Stimulated activated memory B cell treated with anti-CD40 and anti-IgM and Interleukin-4, amounts not matched to agents 10 μg/mL and 1 μg/mL and 100 μg/mL, for 72 hours (primary cell): ENCODE measurements at regions not wholly inside any gene's neighbourhood (a gene's known extent, or its start where the extent isn't known, plus 50 kb on each side); places are given as distances from the start of the nearest gene placed in this dataset.

Experiments
- ATAC-seq: fragments of 150-1000 bp; cut with Tn5 transposase; 2 replicates; pipeline ENCODE4 v1.10.0; 2021
- H3K27ac Mint-ChIP-seq: one replicate; pipeline ENCODE4 v1.8.0; 2022; ENCODE audit warnings: mild to moderate bottlenecking, mixed read lengths
- H3K27me3 Mint-ChIP-seq: one replicate; pipeline ENCODE4 v1.8.0; 2022; ENCODE audit warnings: mixed read lengths
- H3K36me3 Mint-ChIP-seq: one replicate; pipeline ENCODE4 v1.8.0; 2022; ENCODE audit warnings: mixed read lengths
- H3K4me1 Mint-ChIP-seq: one replicate; pipeline ENCODE4 v1.8.0; 2022; ENCODE audit warnings: mixed read lengths
- H3K4me3 Mint-ChIP-seq: one replicate; pipeline ENCODE4 v1.8.0; 2022; ENCODE audit warnings: mild to moderate bottlenecking, moderate library complexity, mixed read lengths
- H3K9me3 Mint-ChIP-seq: one replicate; pipeline ENCODE4 v1.8.0; 2022; ENCODE audit warnings: mixed read lengths

- no peaks in the 10 kb centered on the region for H3K27me3 Mint-ChIP-seq
- no peaks in the 10 kb centered on the region for H3K36me3 Mint-ChIP-seq
- H3K4me3 Mint-ChIP-seq, result no peak overlapping the region
- H3K9me3 Mint-ChIP-seq, result peaks cover 2% of the 10 kb centered on the region
- no peaks in the 10 kb centered on the region for H3K4me1 Mint-ChIP-seq
- ATAC-seq, result no peak
- no peak overlapping the region for H3K27ac Mint-ChIP-seq
These were observed 473.5 kb upstream of the SEMA3A start for GRCh38 chr7:84668116-84668515.

- ATAC-seq, result no peak
- Mint-ChIP-seq H3K4me3 (no peak overlapping the region), H3K4me1 (no peaks in the 10 kb centered on the region), H3K9me3 (peaks cover 2% of the 10 kb centered on the region), H3K36me3 (no peaks in the 10 kb centered on the region), H3K27me3 (no peaks in the 10 kb centered on the region), H3K27ac (no peak overlapping the region)
These were observed 472.1 kb upstream of the SEMA3A start for GRCh38 chr7:84666651-84667050.

DNA sequence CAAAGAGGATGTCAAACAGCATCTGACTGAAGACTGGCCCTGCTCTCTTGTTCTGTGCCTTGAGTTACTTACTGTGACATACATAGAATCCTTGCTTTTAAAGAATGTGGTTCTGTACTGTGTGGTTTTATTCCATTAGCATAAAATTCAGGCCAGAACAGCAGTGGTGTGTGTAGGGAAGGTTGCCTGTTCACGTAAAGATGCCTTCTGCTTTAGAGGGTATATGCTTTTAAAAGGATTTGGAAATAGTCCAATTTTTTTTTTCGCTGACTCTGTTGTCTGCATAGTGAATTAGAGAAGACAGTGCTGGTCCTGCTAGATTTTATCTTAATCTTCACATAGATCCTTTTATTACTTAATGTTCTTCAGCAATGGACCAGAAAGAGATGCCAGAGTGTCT, 470.8 kb upstream of the SEMA3A start:
- Mint-ChIP-seq H3K4me1 (no peaks in the 10 kb centered on the region), H3K4me3 (no peak overlapping the region), H3K27ac (no peak overlapping the region), H3K9me3 (peaks cover 2% of the 10 kb centered on the region), H3K27me3 (no peaks in the 10 kb centered on the region), H3K36me3 (no peaks in the 10 kb centered on the region)
- no peak for ATAC-seq

DNA sequence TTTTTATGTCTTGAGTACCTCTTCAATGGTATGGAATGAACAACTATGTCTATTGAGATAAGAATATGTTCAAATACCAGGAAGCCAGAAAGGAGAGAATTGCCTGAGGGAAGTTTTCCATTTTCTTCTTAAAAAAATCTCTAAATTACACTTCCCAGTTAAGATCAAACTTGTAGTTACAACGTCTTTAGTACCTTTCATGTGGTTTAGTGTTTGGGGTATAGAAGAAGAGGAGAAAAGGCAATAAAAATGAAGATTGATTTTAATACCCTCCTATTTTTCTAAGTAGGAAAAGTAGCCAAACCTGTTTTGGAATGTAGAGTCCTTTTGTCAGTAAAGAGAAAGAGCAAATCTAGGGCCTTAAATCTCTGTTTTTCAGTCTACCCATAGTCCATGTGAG, 470.0 kb upstream of the SEMA3A start:
- Mint-ChIP-seq H3K9me3 (peaks cover 2% of the 10 kb centered on the region), H3K4me1 (no peaks in the 10 kb centered on the region), H3K36me3 (no peaks in the 10 kb centered on the region), H3K27me3 (no peaks in the 10 kb centered on the region), H3K4me3 (no peak overlapping the region), H3K27ac (no peak overlapping the region)
- no peak for ATAC-seq

GRCh38 chr7:84663224-84663623, 468.6 kb upstream of the SEMA3A start:
- ATAC-seq, result no peak

DNA sequence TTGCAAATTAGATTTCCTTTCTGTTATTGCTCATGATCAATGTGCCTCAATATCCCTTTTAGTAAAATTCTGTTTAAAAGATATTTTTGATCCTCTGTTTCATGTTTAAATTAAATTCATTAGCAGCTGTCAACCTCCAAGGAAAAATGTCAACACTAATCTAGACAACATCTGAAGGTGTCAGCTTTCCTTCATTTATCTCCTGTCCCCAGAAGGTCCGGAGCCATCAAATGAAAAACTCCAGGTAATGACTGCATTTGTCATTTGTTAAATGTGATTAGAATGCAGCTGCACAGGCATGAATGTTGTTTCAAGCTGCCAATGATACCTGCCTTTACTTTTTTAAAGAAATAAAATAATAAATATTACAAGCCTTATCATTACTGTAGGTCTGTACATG, 463.7 kb upstream of the SEMA3A start:
- no peaks in the 10 kb centered on the region for H3K36me3 Mint-ChIP-seq
- ATAC-seq, result no peak

More at GRCh38 chr7:84663224-84663623, 468.6 kb upstream of the SEMA3A start:
- H3K4me3 Mint-ChIP-seq, result no peak overlapping the region
- H3K4me1 Mint-ChIP-seq, result no peaks in the 10 kb centered on the region
- no peak overlapping the region for H3K27ac Mint-ChIP-seq
- no peaks in the 10 kb centered on the region for H3K36me3 Mint-ChIP-seq
- H3K9me3 Mint-ChIP-seq, result peaks cover 2% of the 10 kb centered on the region
- no peaks in the 10 kb centered on the region for H3K27me3 Mint-ChIP-seq

GRCh38 chr7:84654273-84654672, 459.7 kb upstream of the SEMA3A start:
- no peak for ATAC-seq
- Mint-ChIP-seq H3K36me3 (no peaks in the 10 kb centered on the region), H3K4me1 (no peaks in the 10 kb centered on the region), H3K9me3 (peaks cover 5% of the 10 kb centered on the region), H3K4me3 (no peak overlapping the region), H3K27ac (no peak overlapping the region), H3K27me3 (no peaks in the 10 kb centered on the region)

More for the DNA sequence above, 463.7 kb upstream of the SEMA3A start:
- Mint-ChIP-seq H3K9me3 (no peaks in the 10 kb centered on the region), H3K4me1 (no peaks in the 10 kb centered on the region), H3K4me3 (no peak overlapping the region), H3K27me3 (no peaks in the 10 kb centered on the region), H3K27ac (no peak overlapping the region)

- H3K36me3 Mint-ChIP-seq, result no peaks in the 10 kb centered on the region
- no peak overlapping the region for H3K4me3 Mint-ChIP-seq
- no peak for ATAC-seq
- H3K9me3 Mint-ChIP-seq, result peaks cover 6% of the 10 kb centered on the region
- H3K27ac Mint-ChIP-seq, result no peak overlapping the region
- no peaks in the 10 kb centered on the region for H3K4me1 Mint-ChIP-seq
- H3K27me3 Mint-ChIP-seq, result no peaks in the 10 kb centered on the region
These were observed 457.3 kb upstream of the SEMA3A start for GRCh38 chr7:84651876-84652275.

DNA sequence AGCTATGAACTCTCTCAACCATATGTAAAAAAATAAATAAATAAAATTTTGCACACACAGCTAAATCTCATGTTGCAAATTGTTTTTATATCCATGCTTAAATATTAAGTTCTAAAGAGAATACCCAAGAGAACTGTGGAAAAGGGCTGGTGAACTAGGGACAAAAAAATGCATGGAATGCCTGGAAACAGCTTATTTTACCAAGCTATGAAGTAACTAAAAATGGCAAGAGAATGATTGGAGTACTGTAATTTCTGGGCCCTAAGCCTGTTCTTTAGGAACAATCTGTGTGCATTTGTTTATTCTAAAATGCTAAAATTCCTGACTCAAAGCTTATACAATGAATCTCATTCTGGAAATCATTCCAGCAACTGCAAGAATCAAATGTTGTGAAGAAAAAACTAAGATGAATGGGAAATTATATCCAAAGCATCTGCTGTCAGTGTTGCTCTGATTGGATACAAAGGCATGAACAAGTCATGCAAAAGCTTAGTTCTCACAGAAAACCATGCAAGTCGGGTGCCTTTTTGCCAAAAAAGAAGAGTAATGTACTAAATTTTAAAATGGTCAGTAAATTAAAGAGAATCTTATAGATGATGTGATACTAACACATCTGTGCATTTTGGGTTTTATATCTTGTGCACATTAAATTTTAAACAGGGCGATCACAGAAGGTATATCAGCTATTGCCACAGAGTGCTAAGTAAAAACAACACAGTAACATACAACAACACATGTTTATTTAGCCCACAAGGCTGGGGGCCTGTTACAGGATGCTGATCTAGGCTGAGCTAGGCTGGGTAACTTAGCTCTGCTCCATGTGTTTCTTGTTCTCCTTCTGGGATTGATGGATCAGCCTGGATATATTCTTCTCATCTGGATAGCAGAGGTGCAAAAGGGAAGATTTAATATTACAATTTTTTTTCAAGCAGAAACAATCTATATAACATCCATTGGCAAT, 453.5 kb upstream of the SEMA3A start:
- Mint-ChIP-seq H3K36me3 (no peaks in the 10 kb centered on the region), H3K4me3 (no peak overlapping the region), H3K9me3 (peaks cover 6% of the 10 kb centered on the region), H3K27ac (no peak overlapping the region), H3K27me3 (no peaks in the 10 kb centered on the region), H3K4me1 (no peaks in the 10 kb centered on the region)
- ATAC-seq, result no peak

GRCh38 chr7:84642611-84643010, 448.0 kb upstream of the SEMA3A start:
- no peaks in the 10 kb centered on the region for H3K27me3 Mint-ChIP-seq
- H3K9me3 Mint-ChIP-seq, result no peaks in the 10 kb centered on the region
- no peak for ATAC-seq
- H3K36me3 Mint-ChIP-seq, result no peaks in the 10 kb centered on the region
- H3K4me1 Mint-ChIP-seq, result no peaks in the 10 kb centered on the region
- H3K4me3 Mint-ChIP-seq, result no peak overlapping the region
- H3K27ac Mint-ChIP-seq, result no peak overlapping the region

- H3K36me3 Mint-ChIP-seq, result no peaks in the 10 kb centered on the region
- H3K27me3 Mint-ChIP-seq, result no peaks in the 10 kb centered on the region
- H3K4me3 Mint-ChIP-seq, result no peak overlapping the region
- H3K27ac Mint-ChIP-seq, result no peak overlapping the region
- no peak for ATAC-seq
- H3K9me3 Mint-ChIP-seq, result peaks cover 2% of the 10 kb centered on the region
- no peaks in the 10 kb centered on the region for H3K4me1 Mint-ChIP-seq
These were observed 446.0 kb upstream of the SEMA3A start for GRCh38 chr7:84640637-84641036.

GRCh38 chr7:84638339-84638697, 443.7 kb upstream of the SEMA3A start:
- peaks cover 4% of the 10 kb centered on the region for H3K9me3 Mint-ChIP-seq
- no peaks in the 10 kb centered on the region for H3K36me3 Mint-ChIP-seq
- H3K27ac Mint-ChIP-seq, result no peak overlapping the region
- H3K4me3 Mint-ChIP-seq, result no peak overlapping the region
- no peaks in the 10 kb centered on the region for H3K4me1 Mint-ChIP-seq
- H3K27me3 Mint-ChIP-seq, result no peaks in the 10 kb centered on the region
- ATAC-seq, result no peak

DNA sequence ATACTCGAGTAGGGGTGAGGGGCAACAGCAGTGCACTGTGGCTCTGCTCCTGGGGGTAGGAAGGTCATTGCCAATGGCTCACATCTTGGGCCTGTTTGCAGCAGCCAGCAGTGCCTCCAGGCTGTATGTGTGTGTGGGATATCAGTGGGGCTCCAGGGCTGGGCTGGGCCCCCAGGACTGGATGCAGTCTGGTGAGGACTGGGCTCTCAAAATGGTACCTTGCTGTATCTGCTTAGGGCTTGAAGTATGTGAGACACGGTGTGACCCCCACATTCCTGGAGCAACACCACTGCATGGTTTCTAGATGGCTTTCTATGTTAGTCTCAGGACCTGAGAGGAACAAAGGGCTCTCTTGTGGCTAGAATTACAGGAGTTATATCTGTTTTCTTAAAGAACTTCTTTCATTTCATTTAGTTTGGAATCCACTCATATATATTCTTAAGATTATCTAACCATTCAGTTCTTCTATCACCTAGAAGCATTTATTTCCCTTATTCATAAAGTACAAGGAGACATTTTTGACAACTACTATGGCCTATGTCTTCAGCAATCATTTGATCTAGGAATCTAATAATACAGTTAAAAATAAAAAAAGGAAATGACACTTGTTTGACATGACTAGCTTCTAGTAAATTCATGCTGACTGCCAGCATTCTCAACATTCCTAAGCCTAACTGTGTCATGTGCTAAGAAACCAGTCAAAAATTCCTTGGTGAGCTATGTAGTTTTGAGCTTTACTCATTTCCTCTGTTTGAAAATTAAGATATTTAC, 443.2 kb upstream of the SEMA3A start:
- peaks cover 10% of the 10 kb centered on the region for H3K9me3 Mint-ChIP-seq
- H3K4me3 Mint-ChIP-seq, result no peak overlapping the region
- no peak overlapping the region for H3K27ac Mint-ChIP-seq
- no peaks in the 10 kb centered on the region for H3K27me3 Mint-ChIP-seq
- H3K4me1 Mint-ChIP-seq, result no peaks in the 10 kb centered on the region
- no peaks in the 10 kb centered on the region for H3K36me3 Mint-ChIP-seq
- ATAC-seq, result no peak

DNA sequence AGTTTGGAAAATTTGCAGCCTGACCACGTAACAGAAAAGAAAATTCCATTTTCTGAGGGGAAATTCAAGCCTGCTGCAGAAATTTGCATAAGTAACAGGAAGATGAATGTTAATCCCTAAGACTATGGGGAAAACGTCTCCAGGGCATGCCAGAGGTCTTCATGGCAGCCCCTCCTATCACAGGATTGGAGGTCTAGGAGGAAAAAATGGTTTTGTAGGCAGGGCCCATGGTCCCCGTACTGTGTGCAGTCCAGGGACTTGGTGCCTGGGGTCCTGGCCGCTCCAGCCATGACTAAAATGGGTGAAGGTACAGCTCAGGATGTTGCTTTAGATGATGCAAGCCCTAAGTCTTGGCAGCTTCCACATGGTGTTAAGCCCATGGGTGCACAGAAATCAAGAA, 437.3 kb upstream of the SEMA3A start:
- no peak overlapping the region for H3K4me3 Mint-ChIP-seq
- peaks cover 9% of the 10 kb centered on the region for H3K9me3 Mint-ChIP-seq
- no peaks in the 10 kb centered on the region for H3K27me3 Mint-ChIP-seq
- no peaks in the 10 kb centered on the region for H3K4me1 Mint-ChIP-seq
- ATAC-seq, result no peak
- H3K27ac Mint-ChIP-seq, result no peak overlapping the region
- H3K36me3 Mint-ChIP-seq, result no peaks in the 10 kb centered on the region

GRCh38 chr7:84629640-84630318, 435.2 kb upstream of the SEMA3A start:
- no peak for ATAC-seq
- Mint-ChIP-seq H3K27ac (no peak overlapping the region), H3K4me1 (no peaks in the 10 kb centered on the region), H3K36me3 (no peaks in the 10 kb centered on the region), H3K4me3 (no peak overlapping the region), H3K9me3 (peaks cover 9% of the 10 kb centered on the region), H3K27me3 (no peaks in the 10 kb centered on the region)
